ENCODE measurements at regions not wholly inside any gene's neighbourhood (a gene's known extent, or its start where the extent isn't known, plus 50 kb on each side); places are given as distances from the start of the nearest gene placed in this dataset.

DNA sequence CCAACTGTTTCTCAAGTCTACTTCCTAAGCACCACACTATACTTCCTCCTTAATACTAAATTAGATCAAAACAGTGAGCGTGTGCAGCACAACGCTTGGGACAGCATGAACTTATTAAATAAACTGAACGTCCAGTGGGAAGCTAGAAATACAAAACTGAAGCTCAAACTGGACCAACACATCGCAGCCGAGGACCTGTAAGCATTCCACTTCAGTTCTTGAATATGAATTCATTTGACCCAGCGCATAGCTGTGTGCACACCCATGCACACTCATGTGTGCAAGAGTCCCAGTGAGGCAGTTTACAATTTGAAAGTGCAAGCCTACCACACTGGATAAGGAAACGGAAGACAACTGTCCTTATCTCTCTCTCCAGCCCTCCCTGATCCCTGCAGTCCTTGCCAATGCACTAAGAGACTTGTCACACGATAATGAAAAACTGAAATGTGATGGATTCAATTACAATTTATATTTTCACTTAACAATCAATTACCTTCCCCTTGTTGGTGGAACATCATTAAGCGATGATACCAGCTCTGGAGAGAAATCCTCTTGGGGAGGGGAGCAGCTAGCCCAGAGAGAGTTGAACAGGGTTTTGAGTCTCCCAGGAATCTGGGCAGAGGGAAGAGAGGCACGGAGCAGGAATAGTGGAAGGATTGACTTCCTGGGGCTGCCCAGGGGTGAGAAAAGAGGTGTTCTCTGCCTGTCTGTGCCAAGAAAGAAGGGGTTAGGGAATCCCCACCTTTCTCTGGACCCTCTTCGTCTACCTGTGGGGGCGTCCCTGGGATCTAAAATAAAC is 186.5 kb upstream of the KLHL29 start:
- Histone ChIP-seq H3K9ac (ENCODE audit: low read length) (no peak overlapping the region), H3K4me3 (ENCODE audit: low read length) (no peak overlapping the region), H3K36me3 (ENCODE audit: control insufficient read depth, insufficient read depth, low read length, severe bottlenecking) (no peaks in the 10 kb centered on the region), H3K9me3 (ENCODE audit: control insufficient read depth, low read length) (peaks cover 5% of the 10 kb centered on the region), H3K27me3 (replicated peaks; ENCODE audit: control insufficient read depth, insufficient read depth, low read length) (no peaks in the 10 kb centered on the region), H3K4me1 (ENCODE audit: control insufficient read depth, insufficient read depth, low read length) (no peaks in the 10 kb centered on the region)
- DNase-seq (ENCODE audit: low read depth): no peak

GRCh38 chr2:23199115-23199918 is 185.7 kb upstream of the KLHL29 start:
- no peaks in the 10 kb centered on the region for H3K36me3 ChIP-seq (ENCODE audit: control insufficient read depth, insufficient read depth, low read length, severe bottlenecking)
- H3K27me3 ChIP-seq (replicated peaks; ENCODE audit: control insufficient read depth, insufficient read depth, low read length): no peaks in the 10 kb centered on the region
- peaks cover 5% of the 10 kb centered on the region for H3K9me3 ChIP-seq (ENCODE audit: control insufficient read depth, low read length)
- H3K4me1 ChIP-seq (ENCODE audit: control insufficient read depth, insufficient read depth, low read length): peaks cover 2% of the 10 kb centered on the region
- peak; percentile 45 for DNase-seq (ENCODE audit: low read depth)
- H3K9ac ChIP-seq (ENCODE audit: low read length): no peak overlapping the region
- H3K4me3 ChIP-seq (ENCODE audit: low read length): no peak overlapping the region

GRCh38 chr2:23200068-23200786 is 184.8 kb upstream of the KLHL29 start:
- Histone ChIP-seq H3K9me3 (ENCODE audit: control insufficient read depth, low read length) (peaks cover 5% of the 10 kb centered on the region), H3K27me3 (replicated peaks; ENCODE audit: control insufficient read depth, insufficient read depth, low read length) (no peaks in the 10 kb centered on the region), H3K4me1 (ENCODE audit: control insufficient read depth, insufficient read depth, low read length) (peaks cover 11% of the 10 kb centered on the region), H3K4me3 (ENCODE audit: low read length) (no peak overlapping the region), H3K36me3 (ENCODE audit: control insufficient read depth, insufficient read depth, low read length, severe bottlenecking) (no peaks in the 10 kb centered on the region), H3K9ac (ENCODE audit: low read length) (no peak overlapping the region)
- DNase-seq (ENCODE audit: low read depth): no peak

DNA sequence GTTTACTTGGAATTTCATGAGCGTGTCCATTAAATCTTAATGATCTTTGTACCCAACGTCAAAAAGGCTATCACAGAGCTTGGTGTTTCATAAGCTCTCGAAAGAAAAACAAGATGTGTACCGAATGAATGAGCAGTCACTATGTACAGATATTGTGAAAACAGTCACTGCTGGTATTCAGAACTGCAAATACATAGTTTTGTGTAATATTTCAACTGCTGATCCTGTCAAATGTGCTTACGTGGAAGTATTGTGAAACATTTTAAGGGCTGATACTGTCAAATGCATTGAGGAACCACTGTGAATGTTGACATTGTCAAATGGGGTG is 184.2 kb upstream of the KLHL29 start:
- DNase-seq (ENCODE audit: low read depth): no peak
- H3K36me3 ChIP-seq (ENCODE audit: control insufficient read depth, insufficient read depth, low read length, severe bottlenecking): no peaks in the 10 kb centered on the region
- peaks cover 11% of the 10 kb centered on the region for H3K4me1 ChIP-seq (ENCODE audit: control insufficient read depth, insufficient read depth, low read length)
- no peaks in the 10 kb centered on the region for H3K27me3 ChIP-seq (replicated peaks; ENCODE audit: control insufficient read depth, insufficient read depth, low read length)
- no peak overlapping the region for H3K9ac ChIP-seq (ENCODE audit: low read length)
- peaks cover 5% of the 10 kb centered on the region for H3K9me3 ChIP-seq (ENCODE audit: control insufficient read depth, low read length)
- H3K4me3 ChIP-seq (ENCODE audit: low read length): no peak overlapping the region

DNA sequence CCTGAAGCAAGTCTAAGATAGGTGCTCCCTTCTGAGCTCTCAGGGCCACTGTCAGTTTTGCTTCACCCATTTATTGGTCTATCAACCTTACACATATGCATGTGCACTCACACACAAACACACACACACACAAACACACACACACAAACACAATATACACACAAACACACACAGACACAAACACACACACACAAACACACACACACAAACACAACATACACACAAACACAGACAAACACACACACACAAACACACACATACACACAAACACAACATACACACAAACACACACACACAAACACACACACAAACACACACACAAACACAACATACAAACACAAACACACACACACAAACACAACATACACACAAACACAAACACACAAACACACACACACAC is 181.6 kb upstream of the KLHL29 start:
- Histone ChIP-seq H3K4me3 (ENCODE audit: low read length) (no peak overlapping the region), H3K27me3 (replicated peaks; ENCODE audit: control insufficient read depth, insufficient read depth, low read length) (no peaks in the 10 kb centered on the region), H3K9ac (ENCODE audit: low read length) (no peak overlapping the region), H3K36me3 (ENCODE audit: control insufficient read depth, insufficient read depth, low read length, severe bottlenecking) (no peaks in the 10 kb centered on the region), H3K9me3 (ENCODE audit: control insufficient read depth, low read length) (peaks cover 5% of the 10 kb centered on the region), H3K4me1 (ENCODE audit: control insufficient read depth, insufficient read depth, low read length) (peaks cover 11% of the 10 kb centered on the region)
- no peak for DNase-seq (ENCODE audit: low read depth)

GRCh38 chr2:23204685-23205242 is 180.2 kb upstream of the KLHL29 start:
- H3K4me3 ChIP-seq (ENCODE audit: low read length): no peak overlapping the region
- H3K27me3 ChIP-seq (replicated peaks; ENCODE audit: control insufficient read depth, insufficient read depth, low read length): no peaks in the 10 kb centered on the region
- no peak overlapping the region for H3K9ac ChIP-seq (ENCODE audit: low read length)
- no peaks in the 10 kb centered on the region for H3K36me3 ChIP-seq (ENCODE audit: control insufficient read depth, insufficient read depth, low read length, severe bottlenecking)
- H3K4me1 ChIP-seq (ENCODE audit: control insufficient read depth, insufficient read depth, low read length): peaks cover 11% of the 10 kb centered on the region
- H3K9me3 ChIP-seq (ENCODE audit: control insufficient read depth, low read length): peaks cover under 1% of the 10 kb centered on the region
- DNase-seq (ENCODE audit: low read depth): no peak

GRCh38 chr2:23206650-23207049 is 178.3 kb upstream of the KLHL29 start:
- no peak overlapping the region for H3K4me3 ChIP-seq (ENCODE audit: low read length)
- H3K36me3 ChIP-seq (ENCODE audit: control insufficient read depth, insufficient read depth, low read length, severe bottlenecking): no peaks in the 10 kb centered on the region
- H3K9me3 ChIP-seq (ENCODE audit: control insufficient read depth, low read length): no peaks in the 10 kb centered on the region
- H3K27me3 ChIP-seq (replicated peaks; ENCODE audit: control insufficient read depth, insufficient read depth, low read length): no peaks in the 10 kb centered on the region
- no peak for DNase-seq (ENCODE audit: low read depth)
- H3K4me1 ChIP-seq (ENCODE audit: control insufficient read depth, insufficient read depth, low read length): peaks cover 11% of the 10 kb centered on the region
- no peak overlapping the region for H3K9ac ChIP-seq (ENCODE audit: low read length)

DNA sequence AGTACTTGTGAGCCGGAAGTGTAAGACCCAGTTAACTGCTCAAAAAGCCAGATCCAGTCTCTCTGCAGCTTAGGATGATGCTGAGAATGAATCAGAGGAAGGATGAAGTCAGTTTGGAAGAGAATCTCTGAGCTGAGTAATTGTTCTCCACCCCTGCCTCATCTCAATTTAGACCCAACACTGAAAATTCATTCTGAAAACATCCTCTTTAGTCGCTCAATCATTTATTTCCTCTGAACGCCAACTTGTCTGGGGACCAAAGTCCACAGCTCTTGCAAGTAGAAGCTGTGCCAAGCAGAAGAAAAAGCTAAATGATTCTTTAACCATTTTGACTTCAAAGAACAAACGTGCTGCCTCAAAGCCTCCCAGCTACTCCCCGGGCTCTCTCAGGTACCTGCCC is 177.1 kb upstream of the KLHL29 start:
- H3K9ac ChIP-seq (ENCODE audit: low read length): no peak overlapping the region
- no peak overlapping the region for H3K4me3 ChIP-seq (ENCODE audit: low read length)
- no peaks in the 10 kb centered on the region for H3K36me3 ChIP-seq (ENCODE audit: control insufficient read depth, insufficient read depth, low read length, severe bottlenecking)
- DNase-seq (ENCODE audit: low read depth): no peak
- peaks cover 11% of the 10 kb centered on the region for H3K4me1 ChIP-seq (ENCODE audit: control insufficient read depth, insufficient read depth, low read length)
- no peaks in the 10 kb centered on the region for H3K27me3 ChIP-seq (replicated peaks; ENCODE audit: control insufficient read depth, insufficient read depth, low read length)
- no peaks in the 10 kb centered on the region for H3K9me3 ChIP-seq (ENCODE audit: control insufficient read depth, low read length)

GRCh38 chr2:23208339-23208738 is 176.6 kb upstream of the KLHL29 start:
- H3K9me3 ChIP-seq (ENCODE audit: control insufficient read depth, low read length): no peaks in the 10 kb centered on the region
- no peak overlapping the region for H3K9ac ChIP-seq (ENCODE audit: low read length)
- no peaks in the 10 kb centered on the region for H3K27me3 ChIP-seq (replicated peaks; ENCODE audit: control insufficient read depth, insufficient read depth, low read length)
- no peaks in the 10 kb centered on the region for H3K36me3 ChIP-seq (ENCODE audit: control insufficient read depth, insufficient read depth, low read length, severe bottlenecking)
- peaks cover 11% of the 10 kb centered on the region for H3K4me1 ChIP-seq (ENCODE audit: control insufficient read depth, insufficient read depth, low read length)
- no peak for DNase-seq (ENCODE audit: low read depth)
- H3K4me3 ChIP-seq (ENCODE audit: low read length): no peak overlapping the region

GRCh38 chr2:23209059-23209458 is 175.9 kb upstream of the KLHL29 start:
- DNase-seq (ENCODE audit: low read depth): no peak
- Histone ChIP-seq H3K4me1 (ENCODE audit: control insufficient read depth, insufficient read depth, low read length) (peaks cover 11% of the 10 kb centered on the region), H3K36me3 (ENCODE audit: control insufficient read depth, insufficient read depth, low read length, severe bottlenecking) (no peaks in the 10 kb centered on the region), H3K9me3 (ENCODE audit: control insufficient read depth, low read length) (no peaks in the 10 kb centered on the region), H3K27me3 (replicated peaks; ENCODE audit: control insufficient read depth, insufficient read depth, low read length) (no peaks in the 10 kb centered on the region), H3K9ac (ENCODE audit: low read length) (no peak overlapping the region), H3K4me3 (ENCODE audit: low read length) (no peak overlapping the region)

- Histone ChIP-seq H3K36me3 (ENCODE audit: control insufficient read depth, insufficient read depth, low read length, severe bottlenecking) (no peaks in the 10 kb centered on the region), H3K4me1 (ENCODE audit: control insufficient read depth, insufficient read depth, low read length) (no peaks in the 10 kb centered on the region)
- DNase-seq (ENCODE audit: low read depth): no peak
Observed at GRCh38 chr2:23211987-23212583, 172.9 kb upstream of the KLHL29 start.

More at GRCh38 chr2:23211987-23212583, 172.9 kb upstream of the KLHL29 start:
- H3K4me3 ChIP-seq (ENCODE audit: low read length): no peak overlapping the region
- H3K27me3 ChIP-seq (replicated peaks; ENCODE audit: control insufficient read depth, insufficient read depth, low read length): no peaks in the 10 kb centered on the region
- no peak overlapping the region for H3K9ac ChIP-seq (ENCODE audit: low read length)
- H3K9me3 ChIP-seq (ENCODE audit: control insufficient read depth, low read length): peaks cover 4% of the 10 kb centered on the region
